SK-N-SH treated with all-trans-retinoic acid at 6 μM for 48 hours (cell line): ENCODE measurements at regions not wholly inside any gene's neighbourhood (a gene's known extent, or its start where the extent isn't known, plus 50 kb on each side); places are given as distances from the start of the nearest gene placed in this dataset.

Source experiments
- BACH2 ChIP-seq: fragments of 250-450 bp; sonication (Bioruptor Pico); IDR thresholded peaks from 2 replicates; pipeline ENCODE4 v1.9.0; 2021; ENCODE audit warnings: mild to moderate bottlenecking, borderline replicate concordance
- ISL1 ChIP-seq: fragments of 250-450 bp; sonication (Bioruptor Pico); IDR thresholded peaks from 2 replicates; pipeline ENCODE4 v2.1.2; 2022; ENCODE audit warnings: mild to moderate bottlenecking, moderate library complexity
- ZFP30 ChIP-seq: fragments of 450-650 bp; formaldehyde crosslinking; IDR thresholded peaks from 2 replicates; pipeline ENCODE4 v1.5.0; 2022; ENCODE audit warnings: mild to moderate bottlenecking, moderate library complexity
- ZNF565 ChIP-seq: fragments of 450-650 bp; formaldehyde crosslinking; conservative IDR thresholded peaks from 2 replicates; pipeline ENCODE4 v1.5.0; 2020; ENCODE audit warnings: low read depth, mild to moderate bottlenecking, moderate library complexity
- TF ChIP-seq, protein P1 (sequence below): fragments of 250-450 bp; sonication (Bioruptor Pico); IDR thresholded peaks from 2 replicates; pipeline ENCODE4 v1.8.0; 2020; ENCODE audit warnings: mild to moderate bottlenecking, moderate library complexity, borderline replicate concordance

DNA sequence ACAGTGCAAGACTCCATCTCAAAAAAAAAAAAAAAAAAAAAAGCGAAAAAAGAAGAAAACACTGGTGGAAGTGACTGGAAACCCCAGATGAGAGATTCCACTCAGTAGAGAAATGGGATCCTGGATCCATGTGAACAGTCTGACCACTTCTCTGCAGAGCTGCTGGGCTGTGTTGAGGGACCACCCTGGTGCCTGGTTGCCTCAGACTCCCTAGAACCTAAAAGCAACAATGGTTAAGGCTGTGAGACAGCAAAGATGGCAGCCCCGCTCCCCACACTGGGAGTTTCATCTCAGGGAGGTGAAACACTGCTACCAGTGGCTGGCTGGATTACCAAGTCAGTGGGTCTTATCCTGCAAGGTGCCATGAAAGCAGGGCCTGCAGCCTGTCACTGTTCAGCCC lies 152.8 kb upstream of the ARSJ start:
- no peak for TF ChIP-seq ZNF565
- TF ChIP-seq, protein P1, sequence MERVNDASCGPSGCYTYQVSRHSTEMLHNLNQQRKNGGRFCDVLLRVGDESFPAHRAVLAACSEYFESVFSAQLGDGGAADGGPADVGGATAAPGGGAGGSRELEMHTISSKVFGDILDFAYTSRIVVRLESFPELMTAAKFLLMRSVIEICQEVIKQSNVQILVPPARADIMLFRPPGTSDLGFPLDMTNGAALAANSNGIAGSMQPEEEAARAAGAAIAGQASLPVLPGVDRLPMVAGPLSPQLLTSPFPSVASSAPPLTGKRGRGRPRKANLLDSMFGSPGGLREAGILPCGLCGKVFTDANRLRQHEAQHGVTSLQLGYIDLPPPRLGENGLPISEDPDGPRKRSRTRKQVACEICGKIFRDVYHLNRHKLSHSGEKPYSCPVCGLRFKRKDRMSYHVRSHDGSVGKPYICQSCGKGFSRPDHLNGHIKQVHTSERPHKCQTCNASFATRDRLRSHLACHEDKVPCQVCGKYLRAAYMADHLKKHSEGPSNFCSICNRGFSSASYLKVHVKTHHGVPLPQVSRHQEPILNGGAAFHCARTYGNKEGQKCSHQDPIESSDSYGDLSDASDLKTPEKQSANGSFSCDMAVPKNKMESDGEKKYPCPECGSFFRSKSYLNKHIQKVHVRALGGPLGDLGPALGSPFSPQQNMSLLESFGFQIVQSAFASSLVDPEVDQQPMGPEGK: no peak
- no peak for TF ChIP-seq BACH2 (CRISPR knock-in tag)
- TF ChIP-seq ISL1 (CRISPR knock-in tag): no peak
- TF ChIP-seq ZFP30: no peak
